Loucy (cell line): ENCODE measurements at regions not wholly inside any gene's neighbourhood (a gene's known extent, or its start where the extent isn't known, plus 50 kb on each side); places are given as distances from the start of the nearest gene placed in this dataset.

Experiments
- H2AFZ ChIP-seq: fragments of 200-600 bp; sonication (generic); 2 replicates; pipeline ENCODE4 v1.6.0; 2016; ENCODE audit warnings: antibody characterized with exemption, mild to moderate bottlenecking, low read length, moderate library complexity
- H3F3A ChIP-seq: fragments of 200-600 bp; 2 replicates; pipeline ENCODE4 v1.6.0; 2016; ENCODE audit warnings: antibody characterized with exemption, low read depth, mild to moderate bottlenecking
- H3K27me3 ChIP-seq: fragments of 200-600 bp; sonication (generic); 2 replicates; pipeline ENCODE4 v1.6.1; 2014; ENCODE audit warnings: low read length, mild to moderate bottlenecking; ENCODE audit not compliant: insufficient read depth, poor library complexity, severe bottlenecking
- H3K36me3 ChIP-seq: fragments of 200-600 bp; sonication (generic); 2 replicates; pipeline ENCODE4 v1.6.1; 2016; ENCODE audit warnings: low read length; ENCODE audit not compliant: insufficient read depth
- H3K4me1 ChIP-seq: fragments of 200-600 bp; sonication (generic); 2 replicates; pipeline ENCODE4 v1.5.1; 2014; ENCODE audit warnings: low read length, mild to moderate bottlenecking; ENCODE audit not compliant: insufficient read depth, poor library complexity, severe bottlenecking
- H3K4me2 ChIP-seq: fragments of 200-600 bp; sonication (generic); 2 replicates; pipeline ENCODE4 v1.6.0; 2014; ENCODE audit warnings: antibody characterized with exemption, low read length, low read depth, mild to moderate bottlenecking; ENCODE audit not compliant: poor library complexity, severe bottlenecking
- H3K4me3 ChIP-seq: fragments of 200-600 bp; sonication (generic); 2 replicates; pipeline ENCODE4 v1.5.1; 2014; ENCODE audit warnings: low read length, mild to moderate bottlenecking, mixed read lengths; ENCODE audit not compliant: poor library complexity, severe bottlenecking
- H3K79me2 ChIP-seq: fragments of 200-600 bp; sonication (generic); 2 replicates; pipeline ENCODE4 v1.6.1; 2014; ENCODE audit warnings: low read length; ENCODE audit not compliant: insufficient read depth
- H3K9ac ChIP-seq: fragments of 200-600 bp; sonication (generic); 2 replicates; pipeline ENCODE4 v1.6.0; 2014; ENCODE audit warnings: mild to moderate bottlenecking, low read depth, low read length, moderate library complexity; ENCODE audit not compliant: poor library complexity, severe bottlenecking
- H3K9me2 ChIP-seq: fragments of 200-600 bp; sonication (generic); replicated peaks from 2 replicates; pipeline ENCODE4 v1.6.1; 2016; ENCODE audit warnings: low read depth, low read length, mixed read lengths
- H3K9me3 ChIP-seq: fragments of 200-600 bp; sonication (generic); 2 replicates; pipeline ENCODE4 v1.6.1; 2014; ENCODE audit warnings: mild to moderate bottlenecking, antibody characterized with exemption, low read length, low read depth; ENCODE audit not compliant: insufficient read depth
- H4K20me1 ChIP-seq: fragments of 200-600 bp; sonication (generic); 2 replicates; pipeline ENCODE4 v1.6.0; 2014; ENCODE audit warnings: antibody characterized with exemption, low read length, mild to moderate bottlenecking; ENCODE audit not compliant: insufficient read depth, poor library complexity, severe bottlenecking
- CTCF ChIP-seq: fragments of 200-600 bp; sonication (generic); conservative IDR thresholded peaks from 2 replicates; pipeline ENCODE4 v1.5.1; 2014; ENCODE audit warnings: mild to moderate bottlenecking, antibody characterized with exemption, low read length
- EZH2phosphoT487 ChIP-seq: fragments of 200-600 bp; IDR thresholded peaks from 2 replicates; pipeline ENCODE4 v1.6.1; 2018; ENCODE audit warnings: antibody characterized with exemption, mild to moderate bottlenecking, moderate library complexity, borderline replicate concordance

GRCh38 chr6:100212131-100212530 lies 218.1 kb upstream of the MCHR2 start:
- Histone ChIP-seq H3K36me3 (no peaks in the 10 kb centered on the region), H3K9me3 (no peaks in the 10 kb centered on the region), H3K9ac (no peak overlapping the region), H3K4me2 (no peak overlapping the region), H3K4me1 (no peaks in the 10 kb centered on the region), H3K79me2 (no peaks in the 10 kb centered on the region), H2AFZ (no peak overlapping the region), H3F3A (no peaks in the 10 kb centered on the region), H3K27me3 (no peaks in the 10 kb centered on the region), H3K4me3 (no peak overlapping the region), H3K9me2 (no peaks in the 10 kb centered on the region), H4K20me1 (no peaks in the 10 kb centered on the region)
- TF ChIP-seq CTCF (no peak), EZH2phosphoT487 (no peak)

GRCh38 chr6:100210137-100211117 lies 216.4 kb upstream of the MCHR2 start:
- TF ChIP-seq EZH2phosphoT487 (no peak), CTCF (no peak)
- Histone ChIP-seq H3F3A (no peaks in the 10 kb centered on the region), H3K27me3 (no peaks in the 10 kb centered on the region), H2AFZ (no peak overlapping the region), H3K4me1 (no peaks in the 10 kb centered on the region), H4K20me1 (no peaks in the 10 kb centered on the region), H3K4me2 (no peak overlapping the region), H3K9ac (no peak overlapping the region), H3K4me3 (no peak overlapping the region), H3K9me2 (no peaks in the 10 kb centered on the region), H3K79me2 (no peaks in the 10 kb centered on the region), H3K36me3 (no peaks in the 10 kb centered on the region), H3K9me3 (no peaks in the 10 kb centered on the region)

- H2AFZ ChIP-seq: no peak overlapping the region
- no peak overlapping the region for H3K4me2 ChIP-seq
Observed at GRCh38 chr6:100209323-100210136, 215.5 kb upstream of the MCHR2 start.

More at GRCh38 chr6:100209323-100210136, 215.5 kb upstream of the MCHR2 start:
- Histone ChIP-seq H3K27me3 (no peaks in the 10 kb centered on the region), H4K20me1 (no peaks in the 10 kb centered on the region), H3K9me3 (no peaks in the 10 kb centered on the region), H3K79me2 (no peaks in the 10 kb centered on the region), H3F3A (no peaks in the 10 kb centered on the region), H3K36me3 (no peaks in the 10 kb centered on the region), H3K9ac (no peak overlapping the region), H3K9me2 (no peaks in the 10 kb centered on the region), H3K4me1 (no peaks in the 10 kb centered on the region), H3K4me3 (no peak overlapping the region)
- no peak for TF ChIP-seq CTCF
- no peak for TF ChIP-seq EZH2phosphoT487
